ENCODE measurements at regions not wholly inside any gene's neighbourhood (a gene's known extent, or its start where the extent isn't known, plus 50 kb on each side); places are given as distances from the start of the nearest gene placed in this dataset.

- ATAC-seq (no peak), DNase-seq (ENCODE audit: low spot score) (no peak)
- intact Hi-C loops (cut with DNase I) = no loop called here
Measured at GRCh38 chr1:81654147-81654546, 146.6 kb upstream of the ADGRL2 start.

GRCh38 chr1:81650776-81651175, 150.0 kb upstream of the ADGRL2 start:
- no peak for ATAC-seq
- DNase-seq (ENCODE audit: low spot score) = no peak
- intact Hi-C loops (cut with DNase I) = no loop called here

GRCh38 chr1:81635816-81636215, 164.9 kb upstream of the ADGRL2 start:
- intact Hi-C loops (cut with DNase I) = no loop called here
- DNase-seq (ENCODE audit: low spot score) (no peak), ATAC-seq (no peak)

- ATAC-seq (no peak), DNase-seq (ENCODE audit: low spot score) (no peak)
- intact Hi-C loops (cut with DNase I) = no loop called here
Measured at GRCh38 chr1:81634294-81634693, 166.4 kb upstream of the ADGRL2 start.

DNA sequence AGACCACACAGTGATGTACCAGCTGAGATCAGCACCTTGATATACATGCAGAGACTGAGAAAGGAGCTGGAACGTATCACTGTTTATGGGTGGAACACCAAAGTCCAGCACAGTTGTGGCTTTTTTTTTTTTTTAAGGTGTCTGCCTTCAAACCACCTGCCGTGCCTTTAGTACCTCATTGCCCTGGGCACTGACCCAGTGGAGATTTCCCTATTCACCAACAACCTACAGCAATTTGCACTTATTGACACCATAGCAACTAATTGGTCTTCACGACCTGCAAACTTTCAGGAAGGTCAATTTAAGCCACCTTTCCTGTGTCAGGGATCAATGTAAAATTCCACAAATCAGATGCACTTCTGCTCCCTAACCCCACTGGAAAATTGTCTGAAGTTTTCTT, 181.6 kb upstream of the ADGRL2 start:
- no peak for ATAC-seq
- intact Hi-C loops (cut with DNase I) = no loop called here
- DNase-seq (ENCODE audit: low spot score) = no peak

DNA sequence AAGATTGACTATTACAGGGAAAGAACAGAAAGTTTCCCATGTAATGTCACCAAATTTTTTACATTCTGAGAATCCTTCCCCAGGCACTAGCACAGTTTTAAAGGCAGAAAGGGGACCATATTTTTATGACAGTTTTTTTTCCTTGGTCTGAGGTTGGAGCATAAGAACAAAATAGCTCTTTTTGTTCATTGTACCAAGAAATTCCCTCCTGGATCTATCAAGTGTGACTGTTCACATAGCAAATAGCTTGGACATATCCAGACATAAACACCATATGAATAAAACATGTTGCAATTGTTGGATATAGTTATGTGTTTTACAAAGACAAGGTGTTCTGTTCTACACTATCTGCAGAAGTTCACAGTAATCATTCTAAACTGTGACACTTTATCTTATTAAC, 182.4 kb upstream of the ADGRL2 start:
- DNase-seq (ENCODE audit: low spot score) (no peak), ATAC-seq (no peak)
- intact Hi-C loops (cut with DNase I) = no loop called here

- DNase-seq (ENCODE audit: low spot score) (no peak), ATAC-seq (peak; percentile 80)
- intact Hi-C loops (cut with DNase I) = no loop called here
Measured at GRCh38 chr1:81617308-81617967, 183.3 kb upstream of the ADGRL2 start.

GRCh38 chr1:81613803-81614202, 186.9 kb upstream of the ADGRL2 start:
- intact Hi-C loops (cut with DNase I) = no loop called here
- no peak for ATAC-seq
- DNase-seq (ENCODE audit: low spot score) = no peak

DNA sequence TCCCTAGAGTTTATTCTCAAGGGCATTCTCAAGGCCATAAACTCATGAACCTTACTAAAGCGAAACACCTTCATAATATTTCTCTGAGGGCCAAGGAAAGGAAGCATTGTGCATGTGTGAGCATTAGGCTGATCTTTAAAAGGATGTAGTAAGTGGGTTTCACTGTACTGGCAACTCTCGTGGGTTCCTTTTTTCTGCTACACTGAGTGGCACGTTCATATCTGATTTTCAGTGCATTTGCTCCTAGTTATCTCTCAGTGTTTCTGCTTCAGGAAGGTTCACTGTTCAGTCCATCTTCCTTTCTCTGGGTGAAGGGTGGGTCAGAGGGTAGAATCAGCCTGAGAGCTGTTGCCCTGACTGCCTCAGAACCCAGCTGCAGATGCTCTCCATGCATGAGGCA, 192.8 kb upstream of the ADGRL2 start:
- ATAC-seq (no peak), DNase-seq (ENCODE audit: low spot score) (no peak)
- intact Hi-C loops (cut with DNase I) = no loop called here

DNA sequence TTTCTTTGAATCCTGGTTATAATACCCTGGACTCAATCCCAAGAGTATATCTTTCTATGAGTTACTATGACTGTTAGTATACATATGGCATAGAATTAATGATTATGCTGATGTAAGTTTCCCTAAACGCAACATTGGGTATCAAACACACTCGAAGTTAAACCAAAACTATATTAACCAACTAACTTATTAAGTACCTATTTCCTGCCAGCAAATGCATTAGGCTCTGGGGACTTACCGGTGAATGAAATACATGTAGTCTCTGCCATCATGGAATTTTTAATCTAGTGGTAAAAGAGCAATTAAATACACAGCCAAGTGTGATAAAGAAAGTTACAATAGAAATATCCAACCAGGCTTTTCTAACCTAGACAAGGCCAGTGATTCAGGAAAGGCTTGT, 193.6 kb upstream of the ADGRL2 start:
- intact Hi-C loops (cut with DNase I) = no loop called here

DNA sequence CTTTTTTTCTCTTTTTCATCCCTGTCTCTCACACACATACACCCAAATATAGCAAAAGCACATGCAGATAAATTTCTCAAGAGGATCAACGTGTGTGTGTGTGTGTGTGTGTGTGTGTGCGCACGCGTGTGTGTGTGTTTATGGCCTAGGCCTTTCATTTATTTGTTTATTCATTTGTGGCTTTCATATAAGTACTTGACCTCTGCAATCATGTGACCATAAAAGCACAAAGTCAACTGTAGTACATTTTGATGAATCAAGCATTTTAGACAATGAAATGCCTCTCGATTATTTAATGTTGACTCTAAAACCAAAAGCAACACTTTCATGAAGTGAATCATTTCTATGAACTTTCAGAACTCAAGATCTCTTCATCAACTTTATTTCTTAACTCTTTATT, 194.1 kb upstream of the ADGRL2 start:
- DNase-seq (ENCODE audit: low spot score) = no peak
- intact Hi-C loops (cut with DNase I) = no loop called here

More for the DNA sequence above, 193.6 kb upstream of the ADGRL2 start:
- DNase-seq (ENCODE audit: low spot score) (no peak), ATAC-seq (no peak)

GRCh38 chr1:81605023-81605422, 195.7 kb upstream of the ADGRL2 start:
- intact Hi-C loops (cut with DNase I) = no loop called here
- DNase-seq (ENCODE audit: low spot score) (no peak), ATAC-seq (no peak)

More for the DNA sequence above, 194.1 kb upstream of the ADGRL2 start:
- no peak for ATAC-seq

DNA sequence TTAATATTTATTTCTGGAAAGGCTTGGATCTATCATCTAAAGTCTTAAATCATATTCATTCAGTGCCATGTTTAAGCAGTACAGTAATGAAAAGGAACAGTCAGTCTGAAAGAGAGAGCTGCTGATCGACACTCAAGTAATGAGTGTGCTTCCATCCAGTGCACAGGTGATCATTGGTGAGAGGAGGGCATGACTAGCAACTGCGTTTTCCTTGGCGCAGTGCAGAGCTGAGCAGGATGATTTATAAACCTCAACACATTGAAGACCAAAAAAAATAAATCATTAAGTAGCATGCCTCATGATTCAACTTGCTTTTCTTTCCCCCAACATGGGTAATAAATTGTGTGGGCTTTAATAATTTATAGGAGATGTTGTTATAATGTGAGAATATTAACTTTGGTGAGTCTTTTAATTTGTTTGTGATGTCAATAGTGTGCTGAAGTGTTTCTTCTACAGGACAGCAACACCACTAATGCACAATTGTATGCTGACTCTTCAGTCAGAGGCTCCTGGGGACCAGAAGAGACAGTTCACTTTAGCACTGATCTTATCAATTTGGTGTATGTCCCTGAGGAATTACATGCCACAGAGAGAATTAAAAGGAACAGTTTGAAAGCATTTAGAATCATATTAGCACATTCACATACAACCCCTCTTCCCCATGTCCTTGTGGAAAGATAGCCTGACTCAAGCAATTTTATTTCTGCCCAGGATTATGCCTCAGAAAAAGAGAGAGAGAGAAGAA, 199.7 kb upstream of the ADGRL2 start:
- intact Hi-C loops (cut with DNase I) = no loop called here
- no peak for DNase-seq (ENCODE audit: low spot score)
- no peak for ATAC-seq

GRCh38 chr1:81600363-81600762, 200.4 kb upstream of the ADGRL2 start:
- DNase-seq (ENCODE audit: low spot score) (no peak), ATAC-seq (no peak)
- intact Hi-C loops (cut with DNase I) = no loop called here

- intact Hi-C loops (cut with DNase I) = no loop called here
- no peak for DNase-seq (ENCODE audit: low spot score)
- no peak for ATAC-seq
Measured at GRCh38 chr1:81598623-81599022, 202.1 kb upstream of the ADGRL2 start.

DNA sequence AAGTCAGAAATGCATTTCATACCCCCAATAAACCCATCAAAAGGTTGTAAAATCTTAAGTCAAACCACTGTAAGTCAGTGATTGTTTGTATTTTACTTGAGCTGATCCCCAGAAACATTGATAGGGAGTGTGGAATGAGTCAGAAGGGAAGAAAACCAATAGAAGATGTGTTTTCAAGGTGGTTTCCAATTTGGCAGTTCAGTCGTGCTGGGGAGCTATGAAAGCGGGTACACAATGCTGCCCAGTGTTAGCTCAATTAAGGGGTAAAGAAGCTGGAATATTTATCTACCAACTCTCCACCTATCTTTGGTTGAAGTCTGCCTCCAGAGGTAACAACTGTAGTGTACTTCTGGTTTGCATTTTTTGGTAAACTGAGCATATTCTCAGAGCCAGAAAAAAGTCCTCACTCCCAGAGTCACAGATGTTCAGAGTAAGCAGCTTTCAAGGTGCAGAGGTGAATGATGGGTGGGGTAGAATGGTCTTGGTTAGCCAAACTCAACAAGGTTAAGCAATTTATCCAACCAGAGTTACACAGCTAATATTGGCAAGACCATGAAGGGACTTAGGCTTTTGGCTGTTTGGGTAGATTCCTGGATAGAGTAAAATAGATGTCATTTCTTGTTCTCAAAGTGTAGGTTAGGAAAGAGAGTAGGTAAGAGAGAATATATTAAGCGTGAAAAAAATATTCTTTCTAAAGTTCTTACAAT, 202.9 kb upstream of the ADGRL2 start:
- DNase-seq (ENCODE audit: low spot score) = no peak
- intact Hi-C loops (cut with DNase I) = no loop called here
- no peak for ATAC-seq

GRCh38 chr1:81596341-81596740, 204.4 kb upstream of the ADGRL2 start:
- ATAC-seq (no peak), DNase-seq (ENCODE audit: low spot score) (no peak)
- intact Hi-C loops (cut with DNase I) = no loop called here

DNA sequence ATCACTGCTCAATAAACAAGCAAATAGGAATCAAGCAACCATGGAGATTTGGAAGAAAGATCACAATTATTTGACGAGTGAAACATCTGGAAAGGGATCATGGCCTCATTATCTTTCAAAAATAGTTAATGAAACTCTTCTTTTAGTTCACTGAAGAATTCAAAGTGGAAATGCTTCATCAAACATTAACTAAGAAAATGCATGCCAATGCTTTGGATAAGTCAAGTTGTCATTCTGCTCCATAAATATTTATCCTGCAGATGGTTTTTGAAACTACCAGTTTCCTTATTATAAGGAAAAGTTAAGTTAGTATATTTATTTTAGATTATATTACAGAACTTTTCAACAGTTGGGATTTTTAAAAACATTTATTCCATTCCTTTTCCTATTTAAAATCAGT, 206.5 kb upstream of the ADGRL2 start:
- intact Hi-C loops (cut with DNase I) = no loop called here
- ATAC-seq (no peak), DNase-seq (ENCODE audit: low spot score) (no peak)

DNA sequence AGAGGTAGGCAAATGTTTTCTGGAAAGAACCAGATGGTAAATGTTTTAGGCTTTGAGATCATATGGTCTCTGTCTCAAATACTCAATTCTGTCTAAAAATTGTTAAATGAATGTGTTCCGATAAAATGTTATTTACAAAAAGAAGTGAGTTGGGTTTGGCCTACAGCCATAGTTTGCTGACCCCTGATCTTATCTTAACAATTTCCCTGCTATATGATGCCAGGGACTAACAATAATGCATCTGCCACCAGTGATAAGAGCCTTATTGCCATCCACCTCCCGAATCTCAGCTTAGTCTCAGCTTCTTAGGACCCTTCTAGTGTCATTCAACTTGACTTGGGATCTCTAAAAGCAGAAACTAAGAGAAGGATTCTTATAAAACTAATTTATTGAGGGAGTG, 208.5 kb upstream of the ADGRL2 start:
- DNase-seq (ENCODE audit: low spot score) (no peak), ATAC-seq (no peak)
- intact Hi-C loops (cut with DNase I) = no loop called here

DNA sequence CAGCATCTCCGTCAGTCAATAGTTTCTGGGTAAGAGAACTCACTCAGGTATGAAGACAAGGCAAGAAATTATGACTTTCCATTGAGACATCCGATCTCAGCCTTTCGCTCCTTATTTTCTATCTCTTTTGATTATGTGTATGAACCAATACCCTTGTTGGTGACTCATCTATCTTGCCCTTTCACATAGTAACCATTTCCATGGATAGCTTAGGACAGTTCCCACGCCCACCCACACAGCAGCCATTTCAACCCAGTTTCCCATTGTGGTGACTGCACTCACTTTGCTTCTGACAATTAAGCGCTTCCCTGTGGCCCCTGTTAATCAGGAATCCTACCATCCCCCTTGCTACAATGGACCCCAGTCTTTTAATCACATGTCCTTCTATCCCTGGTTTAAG, 210.6 kb upstream of the ADGRL2 start:
- DNase-seq (ENCODE audit: low spot score) = no peak
- intact Hi-C loops (cut with DNase I) = no loop called here
- ATAC-seq = no peak
